Kidney epithelial cell (primary cell): ENCODE measurements at regions not wholly inside any gene's neighbourhood (a gene's known extent, or its start where the extent isn't known, plus 50 kb on each side); places are given as distances from the start of the nearest gene placed in this dataset.

Source experiments
- DNase-seq: peaks from one replicate; pipeline ENCODE4 v3.0.0-alpha.2; 2010; ENCODE audit warnings: low read depth
- H3K27me3 ChIP-seq: 2 replicates; pipeline ENCODE4 v1.6.0; 2011; ENCODE audit warnings: low read length; ENCODE audit not compliant: control insufficient read depth, insufficient read depth
- H3K36me3 ChIP-seq: 2 replicates; pipeline ENCODE4 v1.5.1; 2011; ENCODE audit warnings: low read length; ENCODE audit not compliant: control insufficient read depth, insufficient read depth
- H3K4me3 ChIP-seq: 2 replicates; pipeline ENCODE4 v1.5.1; 2011; ENCODE audit warnings: low read depth, mild to moderate bottlenecking, control low read depth, low read length
- CTCF ChIP-seq: IDR thresholded peaks from 2 replicates; pipeline ENCODE4 v1.5.1; 2011; ENCODE audit warnings: mild to moderate bottlenecking, moderate library complexity, low read length, control low read depth, inconsistent platforms; ENCODE audit not compliant: insufficient read depth, poor library complexity, severe bottlenecking

GRCh38 chr6:37115236-37115895 is 54.6 kb upstream of the PIM1 start:
- TF ChIP-seq CTCF = no peak
- no peak for DNase-seq
- Histone ChIP-seq H3K36me3 (no peaks in the 10 kb centered on the region), H3K27me3 (no peaks in the 10 kb centered on the region), H3K4me3 (no peak overlapping the region)

- no peak overlapping the region for H3K4me3 ChIP-seq
- DNase-seq = no peak
- TF ChIP-seq CTCF = no peak
These were observed 53.6 kb upstream of the PIM1 start for GRCh38 chr6:37116326-37116725.

GRCh38 chr6:37119387-37119886 is 50.5 kb upstream of the PIM1 start:
- TF ChIP-seq CTCF = no peak
- Histone ChIP-seq H3K36me3 (no peaks in the 10 kb centered on the region), H3K27me3 (no peaks in the 10 kb centered on the region), H3K4me3 (no peak overlapping the region)
- no peak for DNase-seq

More at GRCh38 chr6:37116326-37116725, 53.6 kb upstream of the PIM1 start:
- Histone ChIP-seq H3K27me3 (no peaks in the 10 kb centered on the region), H3K36me3 (no peaks in the 10 kb centered on the region)
